Urothelium cell line (cell line): ENCODE measurements at regions not wholly inside any gene's neighbourhood (a gene's known extent, or its start where the extent isn't known, plus 50 kb on each side); places are given as distances from the start of the nearest gene placed in this dataset.
A peak's percentile ranks its signal among the peaks of the same experiment; 100 is the strongest.
"Not testable (repeated sequence)": the region's sequence is repeated elsewhere in the genome, so short reads cannot be mapped to it uniquely, and the experiment has no call there.

Experiments used
- DNase-seq: peaks from one replicate; pipeline ENCODE4 v3.0.0; 2011; ENCODE audit warnings: low spot score, mixed read lengths
- FAIRE-seq: peaks from 2 replicates; lab custom pipeline; 2011; peaks lifted over from hg19 to GRCh38; lab: Jason Lieb, UNC

DNA sequence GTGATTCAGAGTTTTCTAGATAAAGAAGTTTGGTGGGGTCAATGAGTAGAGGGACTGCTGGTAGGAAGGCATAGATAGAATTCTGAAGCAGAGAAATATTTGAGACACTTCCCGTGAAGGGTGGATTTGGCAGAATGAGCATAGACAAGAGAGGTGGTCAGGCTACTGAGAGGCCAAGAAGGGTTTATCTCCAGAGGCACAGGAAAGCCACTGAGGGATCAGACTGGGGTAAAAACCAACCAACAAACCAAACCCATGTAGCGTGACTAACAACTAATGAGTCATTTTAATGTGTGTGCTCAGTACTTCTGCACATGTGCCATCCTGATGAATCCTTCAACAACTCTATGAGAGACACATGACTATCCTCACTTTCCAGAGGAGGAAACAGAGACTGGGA lies 60.0 kb upstream of the SERP2 start:
- FAIRE-seq: no peak
- peak; percentile 48 for DNase-seq

DNA sequence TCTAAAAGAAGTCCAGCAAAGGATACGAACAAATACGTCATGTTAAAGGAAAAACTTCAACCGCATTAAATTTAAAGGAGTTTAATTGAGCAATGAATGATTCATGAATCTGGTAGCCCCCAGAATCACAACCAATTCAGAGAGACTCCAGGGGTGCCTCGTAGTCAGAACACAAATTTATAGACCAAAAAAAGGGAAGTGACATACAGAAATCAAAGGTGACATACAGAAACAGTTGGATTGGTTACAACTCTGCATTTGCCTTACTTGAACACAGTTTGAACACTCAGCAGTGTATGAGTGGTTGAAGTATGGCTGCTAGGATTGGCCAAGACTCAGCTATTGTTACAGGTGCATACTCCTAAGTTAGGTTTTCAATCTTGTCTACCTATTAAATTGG lies 59.5 kb upstream of the SERP2 start:
- not testable (repeated sequence) for DNase-seq, FAIRE-seq

DNA sequence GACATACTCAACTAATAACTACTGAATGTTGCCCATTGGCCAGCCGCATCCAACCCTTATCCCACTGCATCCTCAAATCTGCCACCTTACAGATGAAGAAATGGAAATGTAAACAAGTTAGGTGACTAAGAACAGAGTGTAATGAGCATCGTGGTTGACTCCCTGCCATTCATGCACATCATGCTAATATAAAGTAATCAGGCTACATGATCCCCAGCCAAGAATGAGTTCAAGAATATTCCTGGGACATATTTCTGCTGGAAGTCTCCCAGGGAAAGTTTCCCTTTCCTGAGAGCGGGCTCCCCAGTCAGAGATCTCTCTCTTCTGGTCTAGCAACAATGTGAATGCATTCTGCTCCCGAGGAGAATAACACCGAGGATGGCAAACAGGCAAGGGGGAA lies 55.9 kb upstream of the SERP2 start:
- no peak for DNase-seq
- no peak for FAIRE-seq

DNA sequence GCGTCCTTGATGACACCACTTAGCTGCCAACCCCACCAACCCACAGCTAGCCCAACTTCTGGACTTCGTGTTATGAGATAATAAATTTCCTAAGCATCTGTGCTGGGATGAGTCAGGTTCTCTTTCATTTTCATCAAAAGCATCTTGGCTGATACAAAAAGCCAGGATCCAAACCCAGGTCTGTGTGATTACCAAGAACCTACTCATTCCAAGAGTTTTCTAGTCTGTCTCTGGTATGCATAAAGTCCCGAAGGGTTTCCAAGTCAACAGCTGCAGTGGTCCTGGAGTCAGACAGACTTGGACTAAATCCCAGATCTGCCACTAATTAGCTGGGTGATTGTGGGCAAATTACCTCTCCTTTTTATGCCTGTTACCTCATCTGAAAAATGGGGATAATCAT lies 55.5 kb upstream of the SERP2 start:
- DNase-seq (no peak), FAIRE-seq (no peak)

DNA sequence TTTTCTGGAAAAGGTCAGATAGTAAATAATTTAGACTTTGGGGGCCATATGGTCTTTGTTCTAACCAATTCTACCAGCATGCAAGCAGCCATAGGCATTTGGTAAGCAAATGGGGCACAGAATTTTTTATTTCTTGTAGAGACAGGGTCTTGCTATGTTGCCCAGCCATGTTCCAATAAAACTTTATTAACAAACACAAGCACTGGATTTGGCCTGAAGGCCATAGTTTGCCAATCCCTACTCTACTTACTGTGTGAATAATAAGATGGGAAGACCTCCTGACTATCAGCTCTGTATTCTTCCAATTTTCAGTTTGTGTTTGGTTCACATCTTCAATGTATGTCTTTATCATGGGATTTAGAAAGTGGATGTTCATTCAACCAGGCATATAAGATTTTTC lies 53.0 kb upstream of the SERP2 start:
- DNase-seq (no peak), FAIRE-seq (no peak)

DNA sequence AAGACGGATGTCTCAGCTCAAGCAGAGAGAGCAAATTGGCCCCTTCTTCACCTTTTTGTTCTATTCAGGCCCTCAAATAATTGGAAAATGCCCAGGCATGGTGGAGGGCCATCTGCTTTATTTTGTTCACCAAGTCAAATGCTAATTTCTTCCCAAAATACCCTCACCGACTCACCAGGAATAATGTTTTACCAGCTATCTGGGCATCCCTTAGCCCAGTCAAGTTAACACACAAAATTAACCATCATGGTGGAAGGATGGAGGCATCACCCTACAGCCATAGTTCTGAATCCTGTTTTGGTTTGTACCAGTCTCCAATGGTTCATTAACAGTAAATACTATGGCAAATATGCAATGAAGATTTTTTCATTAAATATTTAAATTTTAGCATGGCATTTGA lies 51.7 kb upstream of the SERP2 start:
- FAIRE-seq (no peak), DNase-seq (no peak)

DNA sequence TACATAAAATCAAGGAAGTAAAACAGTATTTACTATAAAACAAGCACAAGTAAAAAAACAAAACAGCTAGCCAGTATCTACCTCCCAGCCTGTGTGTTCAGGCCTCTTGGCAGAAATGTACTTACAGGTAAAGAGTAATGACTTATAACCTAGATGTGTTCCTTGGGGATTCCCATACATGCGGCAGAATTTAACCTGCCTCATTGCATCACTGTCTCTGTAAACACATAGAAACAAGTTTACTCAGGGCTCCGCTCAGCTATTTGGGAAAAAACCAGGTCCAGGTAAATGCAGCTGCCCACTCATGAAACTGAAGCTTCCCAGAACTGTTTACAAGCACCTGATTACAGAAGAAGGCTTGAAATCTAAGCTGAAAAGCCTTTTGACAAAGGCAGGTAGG lies 50.7 kb upstream of the SERP2 start:
- no peak for FAIRE-seq
- no peak for DNase-seq

DNA sequence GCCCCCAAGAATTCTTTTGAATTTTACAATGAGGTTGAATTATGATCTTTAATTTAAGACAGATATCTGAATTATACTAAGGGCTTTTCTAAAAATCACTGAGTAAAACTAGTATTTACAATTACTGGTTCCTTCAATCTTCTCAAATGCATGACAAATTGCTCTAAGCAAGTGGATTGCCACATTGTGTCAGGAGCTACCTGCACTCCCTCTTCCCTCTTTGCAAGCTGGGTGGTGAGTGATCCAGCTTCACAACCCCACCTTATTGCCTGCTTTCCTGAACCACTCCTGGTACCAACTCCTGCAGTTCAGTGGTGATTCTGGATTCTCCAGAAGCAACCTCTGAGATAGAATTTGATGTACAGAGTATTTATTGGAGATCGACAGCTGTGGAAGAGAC lies 49.9 kb upstream of the SERP2 start:
- FAIRE-seq: no peak
- no peak for DNase-seq
